HG02885 (cell line): ENCODE measurements at regions not wholly inside any gene's neighbourhood (a gene's known extent, or its start where the extent isn't known, plus 50 kb on each side); places are given as distances from the start of the nearest gene placed in this dataset.
"Not testable (repeated sequence)": the region's sequence is repeated elsewhere in the genome, so short reads cannot be mapped to it uniquely, and the experiment has no call there.

ENCODE experiments used
- ATAC-seq: cut with Tn5 transposase; IDR thresholded peaks from one replicate; pipeline ENCODE4 v1.9.1; 2021; ENCODE audit warnings: mild to moderate bottlenecking; ENCODE audit not compliant: unreplicated experiment, poor library complexity

DNA sequence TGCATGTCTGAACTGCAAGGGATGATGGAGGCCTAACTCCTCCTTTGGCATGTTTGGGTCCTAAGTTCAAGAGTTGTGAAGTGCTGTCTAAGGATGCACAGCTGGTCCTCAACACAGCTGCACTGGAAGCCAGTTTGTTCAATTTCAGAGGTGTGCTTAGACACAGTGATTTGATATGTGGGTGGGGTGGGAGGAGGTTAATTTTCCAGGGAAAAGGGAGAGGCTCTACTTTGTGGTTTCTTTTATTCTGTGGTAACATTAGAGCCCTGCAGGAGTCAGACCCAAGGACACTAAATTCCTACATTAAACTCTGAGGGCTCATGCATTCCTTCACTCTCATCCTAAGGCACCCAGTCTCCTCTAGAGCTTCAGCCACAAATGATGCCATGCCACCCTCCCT lies 188.4 kb upstream of the MAST4 start:
- no peak for ATAC-seq

DNA sequence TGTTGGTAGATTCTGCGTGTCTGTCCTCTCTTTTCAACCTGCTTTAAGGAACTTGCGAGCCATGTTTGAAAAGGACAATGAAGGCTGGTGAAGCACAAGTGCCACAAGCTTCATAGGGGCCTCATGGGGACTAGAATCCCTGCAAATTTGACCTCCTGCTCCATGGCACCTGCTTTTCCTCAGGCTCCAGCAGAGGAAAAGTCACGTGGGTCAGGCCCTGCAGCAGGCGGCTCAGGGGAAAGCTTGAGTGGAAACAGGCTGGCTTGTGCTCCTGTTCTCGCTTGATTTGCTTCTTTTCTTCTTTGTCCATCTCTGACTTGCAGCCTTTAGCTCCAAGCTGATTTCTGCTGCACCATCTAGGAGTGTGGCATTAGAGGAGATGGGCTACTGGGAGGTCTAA lies 187.6 kb upstream of the MAST4 start:
- no peak for ATAC-seq

DNA sequence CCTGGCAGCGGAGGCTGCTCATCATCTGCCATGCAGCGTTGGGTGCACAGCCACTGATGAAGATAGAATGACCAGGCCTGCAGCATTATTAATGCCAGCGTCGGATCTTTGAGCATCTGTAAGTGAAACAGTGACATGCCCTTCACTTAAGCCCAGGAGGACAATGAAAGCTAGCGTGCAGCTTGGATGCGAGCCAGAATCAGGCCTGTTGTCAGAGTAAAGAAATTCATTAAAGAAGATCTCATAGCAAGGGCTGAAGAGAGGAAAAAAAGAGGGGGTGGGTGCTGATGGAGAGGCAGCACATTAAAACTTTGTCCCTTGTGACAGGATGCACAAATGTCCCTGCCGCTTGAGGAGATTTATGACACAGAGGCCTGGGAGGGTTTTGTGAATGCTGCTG lies 186.1 kb upstream of the MAST4 start:
- ATAC-seq: no peak

DNA sequence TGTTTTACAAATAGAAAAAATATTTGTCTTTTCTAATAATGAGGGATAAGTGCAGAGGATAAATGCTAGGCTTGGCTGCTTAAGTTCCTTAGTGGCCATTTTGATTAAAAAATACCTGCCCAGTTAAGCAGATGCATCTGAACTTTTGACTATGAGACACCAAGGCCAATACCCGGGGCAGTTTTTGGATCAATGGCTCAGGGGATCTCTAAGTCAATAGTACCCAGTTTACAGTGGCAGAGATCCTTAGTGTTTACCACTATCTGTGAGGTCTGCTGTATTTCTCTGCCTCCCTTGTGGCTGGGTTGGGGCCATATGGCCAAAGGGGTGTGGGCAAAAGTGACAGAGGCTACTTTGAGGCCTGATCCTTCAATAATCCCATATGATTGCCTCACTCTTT lies 184.5 kb upstream of the MAST4 start:
- no peak for ATAC-seq

DNA sequence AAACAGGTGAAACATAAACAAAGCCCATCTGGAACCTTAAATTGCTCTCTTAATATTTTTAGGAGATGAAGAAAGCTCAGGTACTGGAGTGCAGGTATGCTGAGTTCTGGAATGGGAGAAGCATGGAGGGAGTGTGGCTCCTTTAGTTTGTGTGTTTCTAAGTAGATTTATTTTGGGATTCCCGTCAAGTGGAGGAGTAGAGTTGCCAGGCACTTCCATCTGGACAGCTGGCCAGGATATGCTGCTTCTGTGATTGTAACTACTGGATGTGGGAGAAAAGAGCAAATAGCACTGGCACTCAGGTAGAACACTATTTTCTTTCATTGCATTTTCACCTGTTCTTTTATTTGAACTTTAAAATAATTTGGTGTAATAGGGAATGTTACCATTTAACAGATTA lies 182.3 kb upstream of the MAST4 start:
- no peak for ATAC-seq

DNA sequence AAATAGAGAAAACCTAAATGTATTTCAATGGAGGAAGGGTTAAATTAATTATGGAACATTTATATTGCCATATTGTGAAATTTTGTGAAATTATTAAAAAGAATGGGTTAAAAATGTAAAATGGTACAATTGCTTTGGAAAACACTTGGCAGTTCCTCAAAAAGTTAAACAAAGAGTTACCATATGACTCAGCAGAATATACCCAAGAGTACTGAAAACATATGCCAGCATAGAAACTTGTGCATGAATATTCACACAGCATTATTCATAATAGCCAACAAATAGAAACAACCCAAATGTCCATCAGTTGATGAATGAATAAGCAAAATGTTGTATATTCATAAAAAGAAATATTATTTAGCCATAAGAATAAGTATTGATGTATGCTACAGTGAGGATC lies 181.0 kb upstream of the MAST4 start:
- ATAC-seq: no peak

DNA sequence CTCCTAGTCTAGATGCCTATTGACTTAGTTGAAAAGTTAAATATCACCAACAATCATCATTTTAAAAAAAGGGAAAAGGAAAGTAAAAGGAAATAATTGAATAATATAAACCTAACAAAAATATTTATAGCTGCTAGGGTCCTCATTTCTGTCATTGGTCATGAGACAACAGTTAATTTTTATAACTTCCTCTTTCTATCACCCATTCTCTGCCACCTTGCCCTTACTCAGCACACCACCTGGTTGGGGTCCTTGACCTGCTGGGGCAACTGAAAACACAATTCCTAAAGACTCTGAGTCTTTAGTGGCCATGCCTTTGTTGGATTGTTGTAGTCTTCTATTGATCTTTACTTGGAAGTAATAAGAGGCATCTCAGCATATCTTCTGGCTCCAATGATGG lies 179.5 kb upstream of the MAST4 start:
- no peak for ATAC-seq

DNA sequence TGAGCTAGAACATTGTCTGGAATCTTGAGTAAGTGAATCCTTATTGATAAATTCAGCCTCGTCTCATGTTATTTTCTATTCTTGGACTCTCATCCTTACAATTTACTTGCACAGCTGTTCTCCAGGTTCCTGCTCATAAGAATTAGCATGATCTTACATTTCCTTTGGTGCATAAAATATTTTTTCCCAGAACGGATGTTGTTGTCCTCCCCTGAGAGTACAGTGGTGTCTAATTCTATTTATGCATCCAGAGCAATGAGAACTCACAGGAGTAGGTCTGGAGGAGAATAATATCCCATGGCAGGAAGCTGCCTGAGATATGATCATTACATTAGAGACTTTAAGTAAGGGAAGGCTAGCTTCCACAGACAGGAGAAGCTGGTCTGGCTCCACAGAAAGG lies 178.4 kb upstream of the MAST4 start:
- ATAC-seq: no peak

DNA sequence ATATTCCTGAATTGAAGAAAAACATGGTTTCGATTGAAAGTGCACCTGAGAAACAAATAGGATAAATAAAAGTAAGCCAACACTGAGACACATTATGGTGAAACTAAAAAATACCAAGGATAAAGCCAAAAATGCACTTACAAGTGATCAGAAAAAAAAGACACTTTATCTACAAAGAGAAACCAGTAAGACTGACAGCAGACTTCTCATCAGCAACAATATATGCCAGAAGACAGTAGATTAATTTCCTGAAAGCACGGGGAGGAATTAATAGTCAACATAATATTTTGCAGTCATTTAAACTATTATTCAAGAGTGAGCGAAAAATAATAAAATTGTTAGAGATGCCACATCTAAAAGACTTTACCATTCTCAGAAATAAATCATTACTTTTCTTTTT lies 172.7 kb upstream of the MAST4 start:
- no peak for ATAC-seq

DNA sequence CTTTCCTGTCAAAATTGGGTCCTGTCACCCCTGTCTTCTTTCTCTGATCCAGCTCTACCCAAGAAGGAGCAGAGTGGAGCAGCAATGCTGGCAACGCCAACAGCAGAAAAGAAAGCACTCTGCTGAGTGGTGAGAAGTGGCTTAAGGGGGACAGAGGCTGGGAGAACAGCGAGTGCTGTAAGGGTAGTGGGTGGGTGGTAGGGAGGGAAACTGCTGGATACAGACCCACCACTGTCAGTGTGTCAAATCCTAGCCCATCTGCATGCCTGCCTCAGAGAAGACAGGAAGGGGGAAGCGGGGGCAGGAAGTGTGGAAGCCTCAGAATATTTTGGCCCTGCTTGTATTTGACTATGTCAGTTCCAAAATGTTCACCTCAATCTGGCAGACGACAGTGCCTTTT lies 170.4 kb upstream of the MAST4 start:
- ATAC-seq: no peak

DNA sequence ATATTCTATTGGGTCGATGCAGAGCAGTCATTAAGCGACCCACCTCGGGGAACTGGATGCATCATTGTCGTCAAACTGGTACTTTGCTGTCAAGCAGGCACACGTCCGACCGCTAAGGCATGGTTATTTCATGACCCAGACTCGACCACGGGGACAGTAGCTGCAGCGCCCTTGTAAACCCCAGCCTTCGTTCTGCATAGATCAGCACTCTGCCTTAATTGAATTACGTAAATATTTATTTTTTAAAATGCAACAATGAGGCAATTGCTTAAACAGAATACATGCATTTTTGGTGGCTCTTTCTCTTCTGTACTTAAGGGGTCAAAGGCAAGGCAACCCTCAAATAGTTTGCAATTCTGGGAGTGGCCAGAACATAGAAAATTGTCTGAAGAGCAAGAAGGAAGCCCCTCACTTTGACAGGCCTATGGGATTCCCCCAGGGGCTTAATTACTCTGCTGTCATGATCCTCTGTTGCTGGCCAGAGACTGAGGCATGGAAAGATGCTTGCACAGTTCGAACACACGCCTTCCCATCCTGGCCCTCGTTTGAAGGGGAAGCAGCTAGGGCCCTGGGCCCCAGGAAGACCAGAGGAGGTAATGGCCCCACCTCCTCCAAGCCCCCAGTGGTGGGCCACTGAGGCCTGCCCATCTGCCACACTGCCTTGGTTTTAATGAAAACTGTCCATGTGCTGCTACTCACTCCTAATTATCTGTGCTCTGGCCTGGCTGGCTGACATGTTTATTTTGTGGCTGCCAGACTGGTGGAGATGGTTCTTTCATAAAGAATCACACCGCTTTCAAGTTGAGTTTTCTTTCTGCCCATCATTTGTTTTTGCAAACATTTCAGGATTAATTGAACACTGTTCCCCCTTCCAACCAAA lies 169.7 kb upstream of the MAST4 start:
- no peak for ATAC-seq

DNA sequence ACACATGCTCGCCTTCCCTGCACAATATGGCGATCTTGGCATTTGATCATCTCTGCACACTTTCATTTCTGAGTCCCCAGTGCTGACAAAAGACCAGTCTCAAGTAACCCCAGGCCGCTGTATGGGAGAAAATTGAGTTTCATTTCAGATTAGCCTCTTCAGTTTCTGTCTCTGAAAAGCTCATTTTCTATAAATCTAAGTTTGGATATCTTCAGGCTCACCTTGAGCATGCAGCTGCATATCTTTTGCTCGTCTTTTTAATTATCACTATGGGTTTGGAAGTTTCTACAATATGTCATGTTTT lies 169.1 kb upstream of the MAST4 start:
- ATAC-seq: no peak

DNA sequence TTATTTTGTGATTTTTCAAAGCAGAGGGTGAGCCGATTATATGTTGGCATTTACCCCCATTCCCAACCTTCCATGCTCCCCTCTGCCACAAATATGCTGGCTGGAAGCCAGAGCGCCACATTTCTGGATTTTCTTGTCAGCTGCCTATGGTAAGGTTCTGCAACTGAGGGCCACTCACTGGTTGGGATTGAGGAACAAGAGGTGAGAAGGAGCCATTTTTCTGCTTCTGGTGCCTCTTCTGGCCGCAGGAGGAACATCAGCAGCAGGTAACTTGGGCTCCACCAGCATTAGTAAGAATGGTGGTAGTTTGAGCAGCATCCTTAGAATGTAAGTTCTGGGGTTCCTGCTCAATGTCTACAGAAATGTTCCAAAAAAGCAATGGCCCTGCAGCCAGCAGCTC lies 159.5 kb upstream of the MAST4 start:
- peak; percentile 46 for ATAC-seq

DNA sequence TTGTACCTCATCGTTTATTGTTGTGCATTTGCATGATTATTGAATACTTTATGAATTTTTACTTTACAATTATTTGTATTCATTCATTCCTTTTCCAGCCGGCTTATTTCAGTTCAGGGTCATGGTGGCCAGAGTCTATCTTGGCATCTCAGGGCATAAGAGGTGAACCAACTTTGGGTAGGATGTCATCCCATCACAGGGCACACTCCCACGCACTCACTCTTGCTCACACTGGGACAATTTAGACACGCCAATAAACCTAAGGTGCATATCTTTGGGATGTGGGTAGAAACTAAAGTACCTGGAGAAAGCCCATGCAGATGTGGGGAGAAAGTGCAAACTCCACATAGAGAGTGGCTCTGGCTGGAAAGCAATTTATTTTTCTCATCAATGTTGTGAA lies 158.1 kb upstream of the MAST4 start:
- ATAC-seq: no peak

DNA sequence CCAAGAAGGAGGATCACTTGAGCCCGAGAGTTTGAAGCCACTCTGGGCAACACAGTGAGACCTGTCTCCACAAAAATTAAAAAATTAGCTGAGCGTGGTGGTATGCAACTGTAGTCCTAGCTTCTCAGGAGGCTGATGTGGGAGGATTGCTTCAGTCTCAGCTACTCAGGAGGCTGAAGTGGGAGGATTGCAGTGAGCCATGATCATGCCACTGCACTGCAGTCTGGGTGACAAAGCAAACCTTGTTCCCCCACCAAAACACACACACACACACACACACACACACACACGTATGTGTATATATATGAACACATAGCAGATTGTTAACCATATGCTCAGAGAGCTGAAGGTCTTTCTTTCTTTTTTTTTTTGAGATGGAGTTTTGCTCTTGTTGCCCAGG lies 157.5 kb upstream of the MAST4 start:
- ATAC-seq: no peak

DNA sequence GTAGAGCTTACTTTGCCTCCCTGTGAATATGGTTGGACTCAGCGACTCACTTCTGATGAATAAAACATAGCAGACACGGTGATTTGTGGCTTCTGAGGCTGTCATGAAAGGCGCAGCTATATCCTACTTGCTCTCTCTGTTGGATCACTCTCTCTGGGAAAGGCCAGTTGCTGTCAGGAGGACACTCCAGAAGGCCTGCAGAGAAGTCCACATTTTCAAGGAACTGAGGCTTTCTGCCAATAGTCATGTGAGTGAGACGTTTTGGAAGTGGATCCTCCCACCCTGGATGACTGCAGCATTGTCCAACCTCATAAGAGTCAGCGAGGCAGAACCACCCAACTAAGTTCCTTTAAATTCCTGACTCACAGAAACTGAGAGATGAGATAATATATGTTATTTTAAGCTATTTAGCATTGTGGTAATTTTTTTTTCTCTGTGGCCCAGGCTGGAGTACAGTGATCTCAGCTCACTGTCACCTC lies 156.0 kb upstream of the MAST4 start:
- peak; percentile 75 for ATAC-seq

DNA sequence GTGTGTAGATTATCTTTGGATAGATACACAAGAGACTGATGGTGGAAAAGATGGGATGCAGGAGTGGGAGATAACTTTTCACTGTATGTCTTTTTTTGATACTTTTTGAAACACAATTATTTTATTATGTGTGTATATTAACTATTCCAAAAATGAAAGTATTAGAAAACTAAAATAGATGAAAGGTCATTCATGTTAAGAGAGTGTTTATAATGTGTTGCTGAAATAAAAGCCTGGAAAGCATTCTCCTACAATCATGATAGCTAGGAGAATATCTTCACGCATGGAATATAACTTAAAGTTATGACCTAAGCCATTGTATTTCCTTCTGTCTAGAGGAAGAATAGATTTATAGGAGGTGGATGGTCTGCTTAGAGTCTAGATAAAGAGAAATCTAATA lies 154.8 kb upstream of the MAST4 start:
- ATAC-seq: no peak

DNA sequence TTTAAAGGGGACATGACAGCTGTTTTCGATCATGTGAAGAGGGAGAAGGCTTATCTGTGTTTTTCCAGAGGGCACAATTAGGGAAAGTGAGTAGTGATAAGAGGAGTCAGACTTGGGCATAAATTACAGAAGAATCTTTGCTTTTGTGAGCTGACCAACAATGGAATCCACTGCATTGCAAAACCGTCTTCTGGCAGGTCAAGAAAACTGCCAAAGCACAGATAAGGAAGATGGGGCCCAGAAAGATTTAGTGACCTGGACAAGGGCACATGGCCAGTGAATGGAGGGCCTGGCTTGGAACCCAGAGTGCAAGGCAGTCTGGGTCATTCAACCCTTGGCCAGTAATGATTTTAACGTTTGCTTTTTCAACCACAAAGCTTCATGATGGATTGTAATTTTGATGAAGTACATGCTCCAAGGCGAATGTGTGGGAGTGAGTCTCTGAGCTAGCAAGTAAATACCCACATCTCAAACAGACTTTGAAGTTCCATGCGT lies 153.2 kb upstream of the MAST4 start:
- no peak for ATAC-seq

DNA sequence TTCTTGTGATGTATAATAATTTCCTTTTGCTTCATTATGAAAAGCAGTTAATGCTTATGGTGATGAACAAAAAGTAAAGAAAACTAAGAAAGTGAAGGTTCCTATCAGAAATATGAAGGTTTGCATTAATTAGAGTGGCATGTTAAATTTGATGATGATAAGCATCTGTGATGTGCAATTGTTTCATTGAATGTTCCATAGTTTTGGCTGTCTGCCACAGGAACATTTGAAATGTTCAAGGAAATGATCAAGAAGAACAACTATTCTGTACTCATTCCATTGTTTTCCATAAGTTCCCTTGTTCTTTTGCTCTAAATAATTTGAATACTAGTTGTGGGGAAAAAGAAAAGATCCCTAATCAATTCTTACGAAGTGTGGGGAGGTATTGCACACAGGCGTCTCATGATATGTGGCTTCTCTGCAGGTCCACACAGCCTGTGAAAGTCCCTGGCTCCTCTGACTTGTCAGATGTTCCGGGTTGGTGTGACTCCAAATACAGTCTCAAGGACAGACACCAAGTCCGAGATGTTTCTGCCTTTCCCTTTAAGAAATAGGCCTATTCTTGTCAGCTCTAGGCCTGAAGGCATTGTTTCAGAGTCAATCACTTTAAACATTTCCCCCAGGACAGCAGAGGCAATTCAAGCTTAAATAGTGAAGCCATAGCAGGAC lies 152.6 kb upstream of the MAST4 start:
- no peak for ATAC-seq

DNA sequence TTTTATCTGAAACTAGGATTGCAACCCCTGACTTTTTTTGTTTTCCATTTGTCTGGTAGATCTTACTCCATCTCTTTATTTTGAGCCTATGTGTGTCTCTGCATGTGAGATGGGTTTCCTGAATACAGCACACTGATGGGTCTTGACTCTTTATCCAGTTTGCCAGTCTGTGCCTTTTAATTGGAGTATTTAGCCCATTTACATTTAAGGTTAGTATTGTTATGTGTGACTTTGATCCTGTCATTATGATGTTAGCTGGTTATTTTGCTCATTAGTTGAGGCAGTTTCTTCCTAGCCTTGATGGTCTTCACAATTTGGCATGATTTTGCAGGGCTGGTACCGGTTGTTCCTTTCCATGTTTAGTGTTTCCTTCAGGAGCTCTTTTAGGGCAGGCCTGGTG lies 148.1 kb upstream of the MAST4 start:
- ATAC-seq: not testable (repeated sequence)

DNA sequence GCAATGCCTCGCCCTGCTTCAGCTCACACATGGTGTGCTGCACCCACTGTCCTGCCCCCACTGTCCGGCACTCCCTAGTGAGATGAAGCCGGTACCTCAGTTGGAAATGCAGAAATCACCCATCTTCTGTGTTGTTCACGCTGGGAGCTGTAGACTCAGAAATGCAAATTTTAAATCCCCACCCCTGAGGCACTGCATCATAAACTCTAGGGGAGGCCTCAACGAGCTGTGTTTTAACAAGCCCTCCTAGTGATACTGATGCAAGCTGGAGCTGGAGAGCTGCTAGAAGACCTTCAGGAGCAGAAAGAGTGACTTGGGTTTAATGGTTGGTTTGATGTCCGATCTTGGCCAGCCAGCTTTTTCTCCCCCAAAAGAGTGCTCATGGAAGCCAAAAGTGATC lies 146.0 kb upstream of the MAST4 start:
- ATAC-seq: no peak

DNA sequence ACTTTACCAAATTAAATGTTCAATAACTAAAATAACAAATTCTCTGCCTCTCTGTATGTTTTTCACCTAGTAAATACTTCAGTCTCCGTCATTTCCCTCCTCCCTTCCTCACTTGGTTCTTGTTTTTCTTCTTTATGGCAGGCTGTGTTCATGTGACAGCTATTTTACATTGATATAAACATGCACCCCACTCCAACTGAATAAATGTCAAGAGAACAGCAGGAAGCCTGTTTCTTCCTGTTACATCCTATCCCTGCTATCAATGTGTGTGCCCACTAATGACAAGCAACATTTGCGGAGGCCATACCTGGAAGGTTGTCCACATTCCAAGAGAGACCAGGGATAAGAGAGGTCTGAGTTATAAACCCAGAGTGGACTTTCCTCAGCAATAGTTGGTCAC lies 145.2 kb upstream of the MAST4 start:
- no peak for ATAC-seq
